ENCODE measurements at regions not wholly inside any gene's neighbourhood (a gene's known extent, or its start where the extent isn't known, plus 50 kb on each side); places are given as distances from the start of the nearest gene placed in this dataset.

- Mint-ChIP-seq H3K4me3 (ENCODE audit: unreplicated experiment) (no peak overlapping the region), H3K36me3 (ENCODE audit: low read depth, unreplicated experiment) (no peaks in the 10 kb centered on the region), H3K9me3 (ENCODE audit: unreplicated experiment) (no peaks in the 10 kb centered on the region), H3K27me3 (ENCODE audit: low read depth, unreplicated experiment) (peaks cover 6% of the 10 kb centered on the region), H3K27ac (ENCODE audit: unreplicated experiment) (no peak overlapping the region), H3K4me1 (ENCODE audit: low read depth, unreplicated experiment) (no peaks in the 10 kb centered on the region)
- no peak for FAIRE-seq
- no peak overlapping the region for H2AFZ ChIP-seq (ENCODE audit: low read depth, low read length)
- H3K27ac ChIP-seq (ENCODE audit: low read depth, low read length), result no peak overlapping the region
- H3K4me1 ChIP-seq (ENCODE audit: insufficient read depth, low read length), result no peaks in the 10 kb centered on the region
- H3K4me2 ChIP-seq (ENCODE audit: low read length), result no peak overlapping the region
- H3K27me3 ChIP-seq (ENCODE audit: insufficient read depth, low read length), result no peaks in the 10 kb centered on the region
- H3K79me2 ChIP-seq (ENCODE audit: insufficient read depth, low read length), result no peaks in the 10 kb centered on the region
- no peak overlapping the region for H3K9ac ChIP-seq (ENCODE audit: low read length)
- TF ChIP-seq EZH2 (IDR thresholded peaks at IDR 0.05; ENCODE audit: insufficient read depth, low read length) (no peak), CTCF (IDR thresholded peaks at IDR 0.05; ENCODE audit: insufficient read depth, low read depth, low read length) (no peak)
- DNase-seq (ENCODE audit: low read depth), result no peak
- H3K9me3 ChIP-seq (ENCODE audit: insufficient read depth, low read depth, low read length), result no peaks in the 10 kb centered on the region
- H3K4me3 ChIP-seq (ENCODE audit: insufficient read depth, low read depth, low read length), result no peak overlapping the region
- no peaks in the 10 kb centered on the region for H3K36me3 ChIP-seq (ENCODE audit: insufficient read depth, low read length)
- no peaks in the 10 kb centered on the region for H4K20me1 ChIP-seq (ENCODE audit: insufficient read depth, low read length)
Observed at GRCh38 chr13:106815545-106815944, 247.6 kb upstream of the ARGLU1 start.

- Histone ChIP-seq H3K79me2 (ENCODE audit: insufficient read depth, low read length) (no peaks in the 10 kb centered on the region), H4K20me1 (ENCODE audit: insufficient read depth, low read length) (no peaks in the 10 kb centered on the region), H3K4me1 (ENCODE audit: insufficient read depth, low read length) (no peaks in the 10 kb centered on the region), H3K4me3 (ENCODE audit: insufficient read depth, low read depth, low read length) (no peak overlapping the region), H3K9me3 (ENCODE audit: insufficient read depth, low read depth, low read length) (no peaks in the 10 kb centered on the region), H3K36me3 (ENCODE audit: insufficient read depth, low read length) (no peaks in the 10 kb centered on the region), H3K27me3 (ENCODE audit: insufficient read depth, low read length) (no peaks in the 10 kb centered on the region), H3K27ac (ENCODE audit: low read depth, low read length) (no peak overlapping the region), H2AFZ (ENCODE audit: low read depth, low read length) (no peak overlapping the region), H3K9ac (ENCODE audit: low read length) (no peak overlapping the region), H3K4me2 (ENCODE audit: low read length) (no peak overlapping the region)
- Mint-ChIP-seq H3K27me3 (ENCODE audit: low read depth, unreplicated experiment) (peaks cover 6% of the 10 kb centered on the region), H3K27ac (ENCODE audit: unreplicated experiment) (no peak overlapping the region), H3K9me3 (ENCODE audit: unreplicated experiment) (no peaks in the 10 kb centered on the region), H3K4me1 (ENCODE audit: low read depth, unreplicated experiment) (no peaks in the 10 kb centered on the region), H3K36me3 (ENCODE audit: low read depth, unreplicated experiment) (no peaks in the 10 kb centered on the region), H3K4me3 (ENCODE audit: unreplicated experiment) (no peak overlapping the region)
- no peak for TF ChIP-seq EZH2 (IDR thresholded peaks at IDR 0.05; ENCODE audit: insufficient read depth, low read length)
- no peak for TF ChIP-seq CTCF (IDR thresholded peaks at IDR 0.05; ENCODE audit: insufficient read depth, low read depth, low read length)
- DNase-seq (ENCODE audit: low read depth) (no peak), FAIRE-seq (no peak)
Observed at GRCh38 chr13:106814463-106814862, 246.5 kb upstream of the ARGLU1 start.

- H3K27ac Mint-ChIP-seq (ENCODE audit: unreplicated experiment), result no peak overlapping the region
- no peaks in the 10 kb centered on the region for H3K36me3 Mint-ChIP-seq (ENCODE audit: low read depth, unreplicated experiment)
Observed at GRCh38 chr13:106810069-106810468, 242.1 kb upstream of the ARGLU1 start.

More at GRCh38 chr13:106810069-106810468, 242.1 kb upstream of the ARGLU1 start:
- Mint-ChIP-seq H3K4me3 (ENCODE audit: unreplicated experiment) (no peak overlapping the region), H3K27me3 (ENCODE audit: low read depth, unreplicated experiment) (peaks cover 6% of the 10 kb centered on the region), H3K9me3 (ENCODE audit: unreplicated experiment) (no peaks in the 10 kb centered on the region), H3K4me1 (ENCODE audit: low read depth, unreplicated experiment) (no peaks in the 10 kb centered on the region)
- Histone ChIP-seq H3K9me3 (ENCODE audit: insufficient read depth, low read depth, low read length) (no peaks in the 10 kb centered on the region), H3K4me2 (ENCODE audit: low read length) (no peak overlapping the region), H3K4me3 (ENCODE audit: insufficient read depth, low read depth, low read length) (no peak overlapping the region), H3K4me1 (ENCODE audit: insufficient read depth, low read length) (no peaks in the 10 kb centered on the region), H3K27ac (ENCODE audit: low read depth, low read length) (no peak overlapping the region), H4K20me1 (ENCODE audit: insufficient read depth, low read length) (no peaks in the 10 kb centered on the region), H3K79me2 (ENCODE audit: insufficient read depth, low read length) (no peaks in the 10 kb centered on the region), H3K27me3 (ENCODE audit: insufficient read depth, low read length) (no peaks in the 10 kb centered on the region), H3K9ac (ENCODE audit: low read length) (no peak overlapping the region), H3K36me3 (ENCODE audit: insufficient read depth, low read length) (no peaks in the 10 kb centered on the region), H2AFZ (ENCODE audit: low read depth, low read length) (no peak overlapping the region)
- no peak for DNase-seq (ENCODE audit: low read depth)
- TF ChIP-seq CTCF (IDR thresholded peaks at IDR 0.05; ENCODE audit: insufficient read depth, low read depth, low read length), result no peak
- TF ChIP-seq EZH2 (IDR thresholded peaks at IDR 0.05; ENCODE audit: insufficient read depth, low read length), result no peak
- no peak for FAIRE-seq

Measured in astrocyte (in vitro differentiated cells and primary cell).